ENCODE measurements at regions not wholly inside any gene's neighbourhood (a gene's known extent, or its start where the extent isn't known, plus 50 kb on each side); places are given as distances from the start of the nearest gene placed in this dataset.

DNA sequence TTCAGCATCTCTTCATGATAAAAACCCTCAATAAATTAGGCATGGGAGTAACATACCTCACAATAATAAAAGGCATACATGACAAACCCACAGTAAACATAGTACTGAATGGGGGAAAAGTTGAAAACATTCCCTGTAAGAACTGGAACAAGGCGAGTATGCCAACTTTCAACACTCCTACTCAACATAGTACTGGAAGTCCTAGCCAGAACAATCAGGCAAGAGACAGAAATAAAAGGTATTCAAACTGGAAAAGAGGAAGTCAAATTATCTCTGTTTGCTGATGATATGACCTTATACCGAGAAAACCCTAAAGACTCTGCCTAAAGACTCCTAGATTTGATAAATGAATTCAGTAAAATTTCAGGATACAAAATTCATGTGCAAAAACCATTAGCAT, 167.6 kb downstream of the TMEM38B start:
- no peak for DNase-seq (ENCODE audit: low read depth)

DNA sequence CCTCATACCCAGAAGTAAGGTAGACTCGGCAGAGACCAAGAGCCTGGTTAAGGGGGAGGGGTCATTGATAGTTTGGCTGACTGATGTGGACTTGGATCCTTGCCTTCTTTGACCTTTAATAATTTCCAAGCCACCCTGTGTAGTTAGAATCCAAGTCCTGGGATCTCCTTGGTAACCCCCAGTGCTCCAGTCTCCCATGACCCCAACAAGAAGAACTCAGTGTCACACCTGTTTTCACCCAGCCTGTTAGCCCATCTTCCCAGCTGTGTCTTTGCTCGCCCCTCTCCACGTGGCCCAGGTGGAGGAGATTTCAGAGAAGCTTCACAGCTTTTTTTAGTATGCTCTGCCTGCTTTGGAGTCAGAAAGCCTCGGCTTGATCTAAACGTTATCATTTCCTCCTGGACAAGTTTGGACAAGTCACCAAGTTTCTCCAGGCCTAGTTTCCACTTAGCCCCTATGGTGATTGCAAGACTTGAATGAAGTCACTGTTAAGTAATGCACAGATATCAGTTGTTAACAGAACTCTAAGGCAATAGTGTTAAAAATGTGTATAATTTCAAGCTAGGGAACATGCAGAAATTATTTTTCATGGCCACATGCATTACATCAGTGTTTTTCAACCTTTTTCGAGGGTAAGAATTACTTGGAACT, 170.0 kb downstream of the TMEM38B start:
- DNase-seq (ENCODE audit: low read depth): no peak

GRCh38 chr9:105865285-105865684, 170.9 kb downstream of the TMEM38B start:
- DNase-seq (ENCODE audit: low read depth): no peak

- DNase-seq (ENCODE audit: low read depth): no peak
Measured at GRCh38 chr9:105871540-105871939, 177.2 kb downstream of the TMEM38B start.

DNA sequence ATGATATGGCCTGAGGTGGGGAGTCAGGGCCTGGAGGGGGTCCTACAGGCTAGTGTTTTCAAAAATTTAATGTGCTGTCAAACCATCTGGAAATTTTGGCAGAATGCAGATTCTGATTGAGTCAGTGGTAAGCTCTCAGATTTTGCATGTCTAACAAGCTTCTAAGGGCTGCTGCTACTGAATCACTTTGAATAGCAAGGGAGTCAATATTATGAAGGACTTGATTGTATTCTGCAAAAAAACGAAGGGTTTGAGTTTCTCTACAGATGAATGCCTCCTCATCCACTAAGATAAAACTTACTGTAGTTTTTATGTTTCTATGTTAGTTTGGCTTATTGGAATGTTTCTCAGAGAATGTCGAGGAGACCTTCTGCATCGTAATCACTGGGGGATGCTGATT, 179.5 kb downstream of the TMEM38B start:
- no peak for DNase-seq (ENCODE audit: low read depth)

GRCh38 chr9:105877721-105878120, 183.4 kb downstream of the TMEM38B start:
- DNase-seq (ENCODE audit: low read depth): no peak

DNA sequence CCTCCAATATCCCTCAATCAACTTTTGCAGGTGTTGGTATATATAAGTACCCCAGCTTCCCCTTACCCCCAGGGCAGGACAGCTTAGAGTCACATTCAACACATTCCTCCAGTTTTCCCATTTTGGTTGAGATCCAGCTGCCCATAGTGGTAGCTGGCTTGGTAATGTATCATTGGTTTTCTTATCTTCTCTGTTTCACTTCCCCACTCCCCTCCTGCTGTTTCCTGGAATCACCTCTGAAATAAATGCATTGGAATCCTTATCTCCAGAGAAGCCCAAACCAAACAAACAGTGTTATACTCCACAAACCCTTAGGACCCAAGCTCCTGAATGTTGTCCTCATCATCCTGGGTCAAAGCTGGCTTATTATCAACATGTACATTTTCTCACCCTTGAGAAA, 184.8 kb downstream of the TMEM38B start:
- DNase-seq (ENCODE audit: low read depth): no peak

- no peak for DNase-seq (ENCODE audit: low read depth)
Measured at GRCh38 chr9:105880517-105880916, 186.2 kb downstream of the TMEM38B start.

DNA sequence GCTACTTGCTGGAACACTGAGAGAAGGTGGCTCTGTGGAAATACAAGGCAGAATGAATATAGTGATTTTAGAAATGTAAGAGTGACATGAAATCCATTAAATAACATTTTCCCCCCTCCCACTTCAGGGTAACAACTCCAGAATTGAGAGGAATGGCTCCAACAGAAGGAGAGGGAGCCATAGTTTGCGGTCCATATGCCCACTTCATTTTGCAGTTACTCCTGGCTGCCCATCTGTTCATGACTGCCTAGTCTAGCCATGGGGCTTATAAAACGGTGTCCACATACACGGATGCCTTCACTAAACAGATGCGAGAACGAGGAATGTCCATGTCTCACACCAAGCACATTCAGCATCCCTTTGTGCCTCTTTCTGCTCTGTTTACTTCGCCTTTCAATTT, 186.7 kb downstream of the TMEM38B start:
- no peak for DNase-seq (ENCODE audit: low read depth)

DNA sequence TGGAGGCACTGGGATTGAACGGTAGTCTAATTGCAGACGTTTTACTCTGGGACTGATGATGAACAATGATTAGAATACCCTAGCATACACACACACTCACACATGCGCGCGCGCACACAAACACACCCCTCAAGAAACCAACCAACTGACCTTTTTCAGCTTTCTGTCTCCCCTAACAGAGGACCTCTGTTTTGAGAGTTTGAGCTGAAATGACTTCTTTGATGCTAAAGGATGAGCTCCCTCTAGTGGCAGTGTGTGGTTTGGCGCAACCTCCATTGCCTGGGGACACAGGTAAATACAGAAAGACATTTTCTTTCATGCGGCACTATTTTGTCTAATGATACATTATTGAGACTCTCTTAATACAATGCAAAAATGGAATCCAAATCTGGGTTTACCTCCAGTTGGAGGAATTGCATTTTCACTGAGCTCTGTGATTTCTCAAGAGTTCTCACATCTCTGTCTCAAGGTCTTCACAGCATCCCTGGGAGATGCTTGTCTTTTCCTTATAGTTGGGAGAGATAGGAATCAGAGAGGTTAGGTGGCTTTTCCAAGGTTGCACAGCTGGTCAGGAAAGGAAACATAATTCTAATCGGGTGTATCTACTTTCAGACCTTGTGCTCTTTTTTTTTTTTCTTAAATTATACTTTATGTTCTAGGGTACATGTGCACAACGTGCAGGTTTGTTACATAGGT, 187.5 kb downstream of the TMEM38B start:
- peak; percentile 2 for DNase-seq (ENCODE audit: low read depth)

DNA sequence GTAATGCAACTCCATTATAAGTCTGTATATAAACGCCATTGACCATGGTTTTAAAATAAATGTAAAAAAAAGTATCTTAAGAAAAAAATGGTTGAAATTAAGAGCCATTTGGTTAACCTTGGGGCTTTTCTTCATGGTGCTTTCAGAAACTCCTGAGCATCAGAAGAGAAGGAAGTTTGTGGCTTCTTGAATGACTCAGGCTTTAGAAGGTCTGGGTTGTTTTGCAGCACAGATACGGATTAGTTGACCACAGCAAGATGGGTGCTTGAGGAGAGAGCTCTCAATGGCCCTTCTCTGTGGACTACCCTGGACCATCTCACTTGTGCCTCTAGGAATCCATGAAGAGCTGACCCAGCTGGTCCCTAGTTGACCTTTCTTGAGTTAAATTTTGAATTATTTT, 189.5 kb downstream of the TMEM38B start:
- no peak for DNase-seq (ENCODE audit: low read depth)

GRCh38 chr9:105884416-105884815, 190.1 kb downstream of the TMEM38B start:
- no peak for DNase-seq (ENCODE audit: low read depth)

DNA sequence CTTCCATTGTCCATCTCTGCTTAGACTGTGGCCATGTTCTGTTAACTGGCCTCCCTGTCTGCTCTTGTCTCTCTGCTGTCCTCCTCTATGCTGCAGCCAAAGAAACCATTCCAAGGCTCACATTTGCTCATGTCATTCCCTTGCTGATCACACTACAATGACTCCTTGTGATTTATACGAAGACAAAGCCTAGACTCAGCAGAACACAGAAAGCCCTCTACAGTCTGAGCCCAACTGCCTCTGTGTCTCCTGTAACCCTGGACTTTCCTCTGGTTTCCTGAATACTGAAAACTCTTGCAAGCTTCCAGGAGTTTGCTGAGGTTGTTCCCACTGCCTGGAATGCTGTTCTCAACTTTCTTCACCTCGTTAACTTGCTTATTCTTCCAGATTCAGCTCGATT, 191.8 kb downstream of the TMEM38B start:
- DNase-seq (ENCODE audit: low read depth): no peak

DNA sequence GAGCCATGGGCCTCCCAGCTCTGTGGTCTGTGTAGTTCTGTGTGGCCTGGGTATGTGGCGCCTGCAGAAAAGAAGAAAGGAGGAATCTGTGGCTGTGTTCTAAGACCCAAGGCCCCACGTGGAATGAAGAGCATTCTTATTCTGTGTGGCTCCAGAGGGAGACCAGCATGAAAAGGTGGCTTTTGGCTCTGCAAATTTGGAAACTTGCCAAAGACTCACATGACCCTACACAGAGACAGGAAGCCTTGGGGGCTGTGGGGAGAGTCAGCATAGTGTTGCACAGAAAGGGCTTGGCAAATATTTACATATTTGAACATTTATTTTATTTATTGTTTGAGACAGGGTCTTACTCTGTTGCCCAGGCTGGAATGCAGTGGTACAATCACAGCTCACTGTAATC, 193.3 kb downstream of the TMEM38B start:
- no peak for DNase-seq (ENCODE audit: low read depth)

GRCh38 chr9:105890046-105890822, 195.9 kb downstream of the TMEM38B start:
- no peak for DNase-seq (ENCODE audit: low read depth)

- no peak for DNase-seq (ENCODE audit: low read depth)
Measured at GRCh38 chr9:105900123-105900522, 205.8 kb downstream of the TMEM38B start.

DNA sequence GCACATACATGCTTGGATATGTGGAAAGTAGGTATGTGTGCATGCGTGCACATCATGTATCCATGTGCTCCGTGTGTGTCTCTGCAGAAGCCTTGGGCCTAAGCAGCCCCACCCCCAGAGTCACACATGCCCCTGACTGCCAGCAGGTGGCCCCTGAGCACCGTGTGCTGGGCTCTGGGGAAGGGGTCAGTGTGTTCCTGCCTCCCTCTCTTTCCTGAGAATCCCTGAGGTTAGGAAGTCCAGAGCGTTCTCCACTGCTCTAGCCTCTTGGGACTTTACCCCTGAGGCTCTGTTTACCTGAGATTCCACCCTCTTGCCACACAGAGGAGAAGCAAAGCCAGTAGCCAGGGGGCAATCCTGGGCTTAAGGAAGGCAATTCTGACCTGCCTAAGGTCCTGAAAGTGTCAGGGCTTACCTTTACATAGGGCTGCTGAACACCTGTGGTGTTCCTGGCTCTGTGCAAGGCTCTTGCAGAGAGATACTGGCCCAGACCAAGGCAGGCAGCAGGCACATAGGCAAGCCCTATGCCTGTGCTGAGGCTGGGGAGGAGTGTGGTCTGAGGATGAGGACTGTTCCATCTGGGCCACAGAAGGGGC, 207.3 kb downstream of the TMEM38B start:
- no peak for DNase-seq (ENCODE audit: low read depth)

DNA sequence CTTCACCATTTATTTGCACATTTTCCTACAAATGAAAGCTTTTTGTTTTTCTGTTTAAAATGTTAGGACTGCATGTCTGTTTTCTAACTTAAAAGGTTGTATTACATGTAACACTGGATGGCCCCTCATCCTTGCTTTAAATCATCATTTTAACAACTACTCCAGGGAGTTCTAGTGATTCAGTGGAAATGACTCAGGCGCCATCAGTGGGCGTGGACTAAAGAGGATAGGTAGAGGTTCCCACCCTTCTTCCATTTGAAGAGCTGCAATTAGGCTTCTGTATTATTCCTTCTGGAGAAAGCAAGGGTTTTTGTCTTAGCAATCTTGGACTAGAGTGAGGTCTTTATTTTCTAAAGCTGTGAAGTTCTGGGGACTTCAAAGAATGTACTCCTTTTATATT, 213.7 kb downstream of the TMEM38B start:
- DNase-seq (ENCODE audit: low read depth): no peak

DNA sequence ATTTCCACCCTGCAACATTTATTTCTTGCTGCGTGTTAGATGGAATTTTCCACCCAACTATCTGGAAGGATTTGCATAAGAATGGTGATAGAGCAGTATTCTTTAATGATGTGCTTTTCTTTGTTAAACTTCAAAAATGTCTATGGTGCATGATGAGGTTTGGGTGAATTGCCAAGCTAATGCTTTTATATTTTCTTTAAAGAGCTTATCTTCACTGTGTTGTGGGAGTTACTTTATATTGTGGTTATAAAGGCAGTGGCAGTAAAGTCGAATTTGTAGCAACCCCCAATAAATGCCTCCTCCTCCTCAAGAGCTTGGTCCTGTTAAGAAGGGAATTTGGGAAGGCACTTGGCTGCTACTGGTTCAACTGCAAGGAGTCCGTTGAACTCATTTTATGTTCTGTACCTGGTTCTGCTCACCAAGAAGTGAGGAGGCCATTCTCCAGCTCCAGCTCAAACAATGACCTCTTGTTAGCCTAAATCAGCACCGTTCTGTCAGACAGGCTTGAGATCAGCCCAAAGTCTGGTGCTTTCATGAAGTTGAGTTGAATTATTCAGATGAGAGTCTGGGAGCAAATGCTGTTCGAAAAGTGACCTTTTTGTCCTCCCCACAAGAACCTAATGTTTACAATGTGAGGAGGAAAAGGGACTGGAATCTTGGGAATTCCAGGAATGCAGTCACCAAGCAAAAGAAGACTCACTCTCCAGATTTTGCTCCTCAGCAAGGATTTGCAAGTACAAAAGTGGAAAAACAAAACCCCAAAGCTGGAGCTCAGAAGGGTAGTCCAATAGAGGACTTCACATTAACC, 217.0 kb downstream of the TMEM38B start:
- DNase-seq (ENCODE audit: low read depth): peak; percentile 3

DNA sequence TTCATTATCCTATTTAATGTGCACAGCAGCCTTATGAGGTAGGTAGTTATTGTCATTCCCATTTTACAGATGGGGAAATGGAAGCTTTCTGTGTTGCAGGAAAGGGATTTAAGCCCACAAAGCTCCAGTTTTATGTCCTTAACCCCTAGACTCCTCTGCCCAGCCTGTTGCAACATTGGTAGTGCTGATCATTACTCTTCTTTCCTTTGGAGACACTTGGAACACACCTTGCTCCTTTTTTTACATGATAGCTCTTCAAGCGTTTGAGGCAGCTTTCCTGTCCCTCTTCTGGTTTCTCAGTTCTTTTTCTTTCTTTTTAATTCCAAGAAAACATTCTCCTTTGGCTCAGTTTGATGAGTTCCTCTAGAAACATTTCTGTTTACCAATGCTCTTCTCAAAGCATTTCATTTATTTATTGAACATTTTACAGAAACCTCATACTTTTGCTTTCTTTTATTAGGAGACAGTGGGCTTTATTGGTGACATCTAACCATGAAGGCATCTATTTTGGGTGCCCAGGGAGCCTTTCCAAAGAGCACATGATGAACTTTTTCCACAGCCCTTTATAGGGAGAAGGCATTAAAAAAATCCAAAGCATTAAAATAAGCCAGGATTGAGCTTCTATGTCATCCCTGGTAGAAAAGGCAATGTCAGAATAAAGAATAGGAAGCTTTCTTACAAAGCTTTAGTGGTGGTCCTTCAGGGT, 218.0 kb downstream of the TMEM38B start:
- DNase-seq (ENCODE audit: low read depth): no peak

DNA sequence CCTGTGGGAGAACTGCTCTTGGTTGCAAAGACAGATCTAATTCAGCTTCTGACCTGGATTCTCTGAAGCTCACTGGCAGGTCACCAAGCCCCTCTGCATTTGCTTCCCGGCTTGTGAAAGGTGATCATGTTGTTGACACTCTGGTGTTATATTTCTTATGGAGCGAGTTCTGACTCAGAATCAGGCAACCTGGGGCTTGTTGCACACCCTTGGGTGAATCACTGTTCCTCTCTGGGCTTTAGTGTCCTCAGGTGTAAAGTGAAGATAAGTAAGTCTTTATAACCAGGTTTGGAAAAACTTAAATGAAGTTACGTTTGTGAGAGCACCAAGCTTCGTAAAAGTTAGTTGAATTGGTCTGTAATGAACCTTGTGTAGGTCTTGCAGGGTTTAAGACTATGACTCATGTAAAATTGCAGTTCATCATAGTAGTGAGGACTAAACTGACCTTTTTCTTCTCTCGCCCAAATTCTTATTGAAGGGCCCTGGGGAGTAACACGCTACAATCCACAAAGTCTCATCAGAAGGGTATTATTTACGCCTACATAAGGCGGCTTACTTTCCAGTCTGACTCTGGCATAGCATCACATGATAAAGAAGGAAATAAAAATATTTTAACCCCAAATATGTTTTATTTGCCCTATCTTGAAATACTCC, 218.6 kb downstream of the TMEM38B start:
- DNase-seq (ENCODE audit: low read depth): no peak

All from GM04503 (cell line).